ENCODE measurements at regions not wholly inside any gene's neighbourhood (a gene's known extent, or its start where the extent isn't known, plus 50 kb on each side); places are given as distances from the start of the nearest gene placed in this dataset.

DNA sequence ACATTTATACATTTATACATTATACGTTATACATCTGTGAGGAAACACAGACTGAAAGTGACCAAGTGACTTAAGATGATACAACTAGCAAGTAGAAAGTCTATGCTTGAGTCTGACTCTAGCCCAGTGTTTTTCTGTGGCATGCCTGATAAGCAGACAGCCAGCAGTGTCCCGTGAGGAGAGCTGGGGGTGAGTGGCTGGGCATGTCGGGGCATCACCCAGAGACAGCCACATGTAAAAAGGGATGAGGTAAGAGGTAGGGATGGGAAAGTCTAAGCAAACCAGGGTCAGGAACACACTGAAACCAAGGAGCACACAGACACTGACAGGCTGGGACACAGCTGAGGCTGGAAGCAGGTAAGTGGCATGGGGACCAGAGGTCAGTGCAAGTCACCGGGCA, 333.2 kb downstream of the FOXO1 start:
- DNase-seq (ENCODE audit: extremely low read depth, low read depth) = no peak
- TF ChIP-seq, protein P1, sequence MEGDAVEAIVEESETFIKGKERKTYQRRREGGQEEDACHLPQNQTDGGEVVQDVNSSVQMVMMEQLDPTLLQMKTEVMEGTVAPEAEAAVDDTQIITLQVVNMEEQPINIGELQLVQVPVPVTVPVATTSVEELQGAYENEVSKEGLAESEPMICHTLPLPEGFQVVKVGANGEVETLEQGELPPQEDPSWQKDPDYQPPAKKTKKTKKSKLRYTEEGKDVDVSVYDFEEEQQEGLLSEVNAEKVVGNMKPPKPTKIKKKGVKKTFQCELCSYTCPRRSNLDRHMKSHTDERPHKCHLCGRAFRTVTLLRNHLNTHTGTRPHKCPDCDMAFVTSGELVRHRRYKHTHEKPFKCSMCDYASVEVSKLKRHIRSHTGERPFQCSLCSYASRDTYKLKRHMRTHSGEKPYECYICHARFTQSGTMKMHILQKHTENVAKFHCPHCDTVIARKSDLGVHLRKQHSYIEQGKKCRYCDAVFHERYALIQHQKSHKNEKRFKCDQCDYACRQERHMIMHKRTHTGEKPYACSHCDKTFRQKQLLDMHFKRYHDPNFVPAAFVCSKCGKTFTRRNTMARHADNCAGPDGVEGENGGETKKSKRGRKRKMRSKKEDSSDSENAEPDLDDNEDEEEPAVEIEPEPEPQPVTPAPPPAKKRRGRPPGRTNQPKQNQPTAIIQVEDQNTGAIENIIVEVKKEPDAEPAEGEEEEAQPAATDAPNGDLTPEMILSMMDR (IDR thresholded peaks at IDR 0.05; ENCODE audit: low read depth, low read length) = no peak

- TF ChIP-seq, protein P1 (IDR thresholded peaks at IDR 0.05; ENCODE audit: low read depth, low read length) = no peak
- no peak for DNase-seq (ENCODE audit: extremely low read depth, low read depth)
Measured at GRCh38 chr13:40334031-40334430, 332.4 kb downstream of the FOXO1 start.

DNA sequence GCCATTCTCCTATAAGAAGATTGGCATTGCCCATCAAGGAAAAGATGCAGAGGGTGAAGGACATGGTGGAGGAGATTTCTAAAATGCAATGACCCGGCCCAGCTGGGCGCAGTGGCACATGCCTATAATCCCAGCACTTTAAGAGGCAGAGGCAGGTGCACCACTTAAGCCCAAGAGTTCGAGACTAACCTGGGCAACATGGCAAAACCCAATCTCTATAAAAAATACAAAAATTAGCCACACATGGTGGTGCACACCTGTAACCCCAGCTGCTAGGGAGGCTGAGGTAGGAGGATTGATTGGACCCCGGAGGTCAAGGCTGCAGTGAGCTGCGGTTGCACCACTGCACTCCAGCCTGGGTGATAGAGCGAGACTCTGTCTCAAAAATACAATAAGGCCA, 331.8 kb downstream of the FOXO1 start:
- no peak for DNase-seq (ENCODE audit: extremely low read depth, low read depth)
- TF ChIP-seq, protein P1 (IDR thresholded peaks at IDR 0.05; ENCODE audit: low read depth, low read length) = no peak

GRCh38 chr13:40336228-40337221, 329.9 kb downstream of the FOXO1 start:
- DNase-seq (ENCODE audit: extremely low read depth, low read depth) = no peak
- TF ChIP-seq, protein P1 (IDR thresholded peaks at IDR 0.05; ENCODE audit: low read depth, low read length) = no peak

DNA sequence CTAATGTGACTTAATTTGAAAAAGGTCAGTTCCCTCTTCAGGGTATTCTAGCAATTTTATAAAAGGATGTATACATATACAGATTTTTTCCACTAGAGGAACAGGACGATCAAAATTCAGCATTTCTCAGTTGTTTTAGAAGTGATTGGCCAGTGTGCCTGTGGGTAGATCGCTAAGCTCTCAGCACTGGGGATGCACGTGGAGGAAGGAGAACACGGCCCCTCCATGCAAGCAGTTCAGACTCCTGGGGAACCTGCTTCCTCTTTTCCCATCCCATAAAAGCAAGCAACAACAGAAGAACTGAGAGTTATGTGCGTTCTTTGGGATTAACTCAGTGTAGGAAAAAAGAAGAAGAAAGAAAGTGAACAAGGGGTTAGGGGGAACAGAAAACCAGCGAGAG, 328.8 kb downstream of the FOXO1 start:
- TF ChIP-seq, protein P1 (IDR thresholded peaks at IDR 0.05; ENCODE audit: low read depth, low read length) = no peak

GRCh38 chr13:40338217-40338616, 328.2 kb downstream of the FOXO1 start:
- TF ChIP-seq, protein P1 (IDR thresholded peaks at IDR 0.05; ENCODE audit: low read depth, low read length) = no peak
- no peak for DNase-seq (ENCODE audit: extremely low read depth, low read depth)

More for the DNA sequence above, 328.8 kb downstream of the FOXO1 start:
- no peak for DNase-seq (ENCODE audit: extremely low read depth, low read depth)

GRCh38 chr13:40340368-40341095, 325.9 kb downstream of the FOXO1 start:
- no peak for DNase-seq (ENCODE audit: extremely low read depth, low read depth)
- TF ChIP-seq, protein P1 (IDR thresholded peaks at IDR 0.05; ENCODE audit: low read depth, low read length) = no peak
